ENCODE measurements at regions not wholly inside any gene's neighbourhood (a gene's known extent, or its start where the extent isn't known, plus 50 kb on each side); places are given as distances from the start of the nearest gene placed in this dataset.

- no peak overlapping the region for H3K27ac ChIP-seq (ENCODE audit: low read length)
- peaks cover 2% of the 10 kb centered on the region for H3K27me3 ChIP-seq (ENCODE audit: control insufficient read depth, insufficient read depth, low read length)
- no peaks in the 10 kb centered on the region for H3K4me1 ChIP-seq (ENCODE audit: control insufficient read depth, insufficient read depth, low read length)
- no peaks in the 10 kb centered on the region for H3K9me3 ChIP-seq (ENCODE audit: control insufficient read depth, insufficient read depth, low read depth, low read length)
- intact Hi-C loops (cut with micrococcal nuclease; ENCODE audit: unreplicated experiment): no loop called here
- ATAC-seq (no peak), DNase-seq (ENCODE audit: low read depth, low spot score) (no peak)
- H3K36me3 ChIP-seq (ENCODE audit: control insufficient read depth, insufficient read depth, low read length): no peaks in the 10 kb centered on the region
- BruUV-seq (replicated peaks): no TSS peak
- POLR2A ChIA-PET: no interaction called here
- TF ChIP-seq, protein P1, sequence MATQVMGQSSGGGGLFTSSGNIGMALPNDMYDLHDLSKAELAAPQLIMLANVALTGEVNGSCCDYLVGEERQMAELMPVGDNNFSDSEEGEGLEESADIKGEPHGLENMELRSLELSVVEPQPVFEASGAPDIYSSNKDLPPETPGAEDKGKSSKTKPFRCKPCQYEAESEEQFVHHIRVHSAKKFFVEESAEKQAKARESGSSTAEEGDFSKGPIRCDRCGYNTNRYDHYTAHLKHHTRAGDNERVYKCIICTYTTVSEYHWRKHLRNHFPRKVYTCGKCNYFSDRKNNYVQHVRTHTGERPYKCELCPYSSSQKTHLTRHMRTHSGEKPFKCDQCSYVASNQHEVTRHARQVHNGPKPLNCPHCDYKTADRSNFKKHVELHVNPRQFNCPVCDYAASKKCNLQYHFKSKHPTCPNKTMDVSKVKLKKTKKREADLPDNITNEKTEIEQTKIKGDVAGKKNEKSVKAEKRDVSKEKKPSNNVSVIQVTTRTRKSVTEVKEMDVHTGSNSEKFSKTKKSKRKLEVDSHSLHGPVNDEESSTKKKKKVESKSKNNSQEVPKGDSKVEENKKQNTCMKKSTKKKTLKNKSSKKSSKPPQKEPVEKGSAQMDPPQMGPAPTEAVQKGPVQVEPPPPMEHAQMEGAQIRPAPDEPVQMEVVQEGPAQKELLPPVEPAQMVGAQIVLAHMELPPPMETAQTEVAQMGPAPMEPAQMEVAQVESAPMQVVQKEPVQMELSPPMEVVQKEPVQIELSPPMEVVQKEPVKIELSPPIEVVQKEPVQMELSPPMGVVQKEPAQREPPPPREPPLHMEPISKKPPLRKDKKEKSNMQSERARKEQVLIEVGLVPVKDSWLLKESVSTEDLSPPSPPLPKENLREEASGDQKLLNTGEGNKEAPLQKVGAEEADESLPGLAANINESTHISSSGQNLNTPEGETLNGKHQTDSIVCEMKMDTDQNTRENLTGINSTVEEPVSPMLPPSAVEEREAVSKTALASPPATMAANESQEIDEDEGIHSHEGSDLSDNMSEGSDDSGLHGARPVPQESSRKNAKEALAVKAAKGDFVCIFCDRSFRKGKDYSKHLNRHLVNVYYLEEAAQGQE (IDR thresholded peaks at IDR 0.05; ENCODE audit: insufficient read depth in 1 of 2, low read depth in 2 of 2, low read length in 1 of 2): no peak
- TF ChIP-seq, protein P2, sequence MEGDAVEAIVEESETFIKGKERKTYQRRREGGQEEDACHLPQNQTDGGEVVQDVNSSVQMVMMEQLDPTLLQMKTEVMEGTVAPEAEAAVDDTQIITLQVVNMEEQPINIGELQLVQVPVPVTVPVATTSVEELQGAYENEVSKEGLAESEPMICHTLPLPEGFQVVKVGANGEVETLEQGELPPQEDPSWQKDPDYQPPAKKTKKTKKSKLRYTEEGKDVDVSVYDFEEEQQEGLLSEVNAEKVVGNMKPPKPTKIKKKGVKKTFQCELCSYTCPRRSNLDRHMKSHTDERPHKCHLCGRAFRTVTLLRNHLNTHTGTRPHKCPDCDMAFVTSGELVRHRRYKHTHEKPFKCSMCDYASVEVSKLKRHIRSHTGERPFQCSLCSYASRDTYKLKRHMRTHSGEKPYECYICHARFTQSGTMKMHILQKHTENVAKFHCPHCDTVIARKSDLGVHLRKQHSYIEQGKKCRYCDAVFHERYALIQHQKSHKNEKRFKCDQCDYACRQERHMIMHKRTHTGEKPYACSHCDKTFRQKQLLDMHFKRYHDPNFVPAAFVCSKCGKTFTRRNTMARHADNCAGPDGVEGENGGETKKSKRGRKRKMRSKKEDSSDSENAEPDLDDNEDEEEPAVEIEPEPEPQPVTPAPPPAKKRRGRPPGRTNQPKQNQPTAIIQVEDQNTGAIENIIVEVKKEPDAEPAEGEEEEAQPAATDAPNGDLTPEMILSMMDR (IDR thresholded peaks at IDR 0.05): no peak
- TF ChIP-seq POLR2AphosphoS5 (IDR thresholded peaks at IDR 0.05; ENCODE audit: low read depth, low read length): no peak
- TF ChIP-seq TCF7L2 (IDR thresholded peaks at IDR 0.05; ENCODE audit: low read depth, low read length): no peak
- no peak for TF ChIP-seq SIN3A (IDR thresholded peaks at IDR 0.05; ENCODE audit: borderline replicate concordance, insufficient read depth, low read depth, low read length)
- CTCF ChIA-PET: no interaction called here
- in situ Hi-C loops (cut with HindIII; ENCODE audit: low pct_unique_long_range_greater_than_20kb, low sequenced_read_pairs): no loop called here
- H3K4me3 ChIP-seq (ENCODE audit: low read depth in 2 of 2, low read length in 2 of 2): no peak overlapping the region
Observed at GRCh38 chr2:177029075-177029474, 183.5 kb upstream of the HNRNPA3 start.

DNA sequence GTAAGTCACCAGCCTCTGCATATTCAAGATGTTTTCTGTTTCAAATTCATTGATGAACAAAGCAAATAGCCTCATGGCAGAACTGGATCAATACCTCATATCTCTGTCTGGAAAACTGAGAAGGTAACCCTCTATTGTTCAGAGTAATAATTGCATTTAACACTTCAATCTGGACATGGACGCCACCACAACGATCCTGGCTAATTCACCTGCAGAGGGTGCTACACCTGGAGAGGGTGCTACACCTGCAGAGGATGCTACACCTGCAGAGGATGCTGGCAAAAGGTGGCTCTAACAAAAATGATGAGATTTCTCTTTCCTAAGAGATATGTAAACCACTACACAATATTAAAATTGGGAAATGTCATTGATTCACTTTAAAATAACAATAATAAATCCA, 183.1 kb upstream of the HNRNPA3 start:
- ChIA-PET POLR2A (no interaction called here), CTCF (no interaction called here)
- peaks cover 2% of the 10 kb centered on the region for H3K27me3 ChIP-seq (ENCODE audit: control insufficient read depth, insufficient read depth, low read length)
- in situ Hi-C loops (cut with HindIII; ENCODE audit: low pct_unique_long_range_greater_than_20kb, low sequenced_read_pairs): no loop called here
- BruUV-seq (replicated peaks): no TSS peak
- H3K9me3 ChIP-seq (ENCODE audit: control insufficient read depth, insufficient read depth, low read depth, low read length): no peaks in the 10 kb centered on the region
- intact Hi-C loops (cut with micrococcal nuclease; ENCODE audit: unreplicated experiment): no loop called here
- H3K27ac ChIP-seq (ENCODE audit: low read length): no peak overlapping the region
- TF ChIP-seq, protein P2 (IDR thresholded peaks at IDR 0.05): peak; percentile 36
- TF ChIP-seq POLR2AphosphoS5 (IDR thresholded peaks at IDR 0.05; ENCODE audit: low read depth, low read length) (no peak), TCF7L2 (IDR thresholded peaks at IDR 0.05; ENCODE audit: low read depth, low read length) (no peak), SIN3A (IDR thresholded peaks at IDR 0.05; ENCODE audit: borderline replicate concordance, insufficient read depth, low read depth, low read length) (no peak)
- TF ChIP-seq, protein P1 (IDR thresholded peaks at IDR 0.05; ENCODE audit: insufficient read depth in 1 of 2, low read depth in 2 of 2, low read length in 1 of 2): no peak
- no peak for ATAC-seq
- no peaks in the 10 kb centered on the region for H3K36me3 ChIP-seq (ENCODE audit: control insufficient read depth, insufficient read depth, low read length)
- no peak overlapping the region for H3K4me3 ChIP-seq (ENCODE audit: low read depth in 2 of 2, low read length in 2 of 2)
- no peaks in the 10 kb centered on the region for H3K4me1 ChIP-seq (ENCODE audit: control insufficient read depth, insufficient read depth, low read length)
- no peak for DNase-seq (ENCODE audit: low read depth, low spot score)
